Mammary epithelial cell (primary cell): ENCODE measurements at regions not wholly inside any gene's neighbourhood (a gene's known extent, or its start where the extent isn't known, plus 50 kb on each side); places are given as distances from the start of the nearest gene placed in this dataset.

Experiments used
- CTCF ChIP-seq, 2 donors: IDR thresholded peaks in 1 of 2; conservative IDR thresholded peaks in 1 of 2; 2 replicates each; pipeline ENCODE4 v1.5.1; 2011 to 2012; ENCODE audit warnings: inconsistent platforms in 2 of 2, low read length in 2 of 2, mild to moderate bottlenecking in 2 of 2, control low read depth in 1 of 2, low read depth in 1 of 2; ENCODE audit not compliant: insufficient read depth in 1 of 2; ENCODE audit errors: extremely low read depth in 1 of 2
- EZH2 ChIP-seq: IDR thresholded peaks from 2 replicates; pipeline ENCODE4 v1.6.1; 2012; ENCODE audit warnings: low read length, inconsistent platforms, borderline replicate concordance

GRCh38 chr7:35908331-35909216, 107.7 kb downstream of the SEPTIN7 start:
- TF ChIP-seq CTCF (conservative IDR thresholded peaks at IDR 0.05 in 1 of 2, IDR thresholded peaks at IDR 0.05 in 1 of 2; ENCODE audit: extremely low read depth in 1 of 2, insufficient read depth in 1 of 2, low read depth in 1 of 2, low read length in 2 of 2) (no peak), EZH2 (no peak)
